HG03558 (cell line): ENCODE measurements at regions not wholly inside any gene's neighbourhood (a gene's known extent, or its start where the extent isn't known, plus 50 kb on each side); places are given as distances from the start of the nearest gene placed in this dataset.

Experiments used
- ATAC-seq: cut with Tn5 transposase; IDR thresholded peaks from one replicate; pipeline ENCODE4 v1.9.1; 2021; ENCODE audit warnings: moderate number of reproducible peaks; ENCODE audit not compliant: unreplicated experiment; ENCODE audit errors: extremely low read depth

DNA sequence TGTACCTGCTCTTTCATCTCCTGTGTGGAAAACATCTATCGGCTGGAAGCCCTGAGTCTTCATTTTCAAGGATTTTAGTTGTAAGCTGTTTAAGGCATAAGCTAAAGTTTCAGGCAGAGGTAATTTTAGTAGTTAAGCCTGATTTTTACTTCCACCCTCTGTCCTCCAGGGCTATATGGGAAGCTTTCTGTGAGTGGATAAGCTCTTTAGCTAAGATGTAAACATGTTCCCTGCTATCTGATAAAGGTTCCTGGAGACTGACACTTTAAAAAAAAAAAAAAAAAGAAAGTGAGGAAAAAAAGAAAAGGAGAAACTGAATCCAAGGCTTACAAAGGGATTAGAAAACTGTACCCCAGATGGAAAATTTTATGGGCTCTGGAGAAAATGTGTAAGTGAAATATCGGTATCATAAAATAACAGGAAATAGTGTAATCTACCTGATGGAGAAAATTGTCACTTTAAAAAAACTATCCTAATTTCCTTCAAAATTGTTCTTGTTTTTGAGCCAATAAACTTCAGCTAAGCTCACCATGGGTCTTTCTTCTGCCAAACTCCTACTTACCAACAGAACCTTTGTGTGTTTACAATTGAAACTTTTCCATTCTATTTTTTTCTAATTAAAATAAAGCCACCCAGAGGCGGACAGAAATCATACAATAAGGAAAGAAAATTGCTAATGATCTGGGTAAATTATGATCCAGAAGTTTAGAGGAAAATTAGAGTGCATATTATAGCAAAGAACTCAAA is 180.5 kb downstream of the TGFB2 start:
- no peak for ATAC-seq

DNA sequence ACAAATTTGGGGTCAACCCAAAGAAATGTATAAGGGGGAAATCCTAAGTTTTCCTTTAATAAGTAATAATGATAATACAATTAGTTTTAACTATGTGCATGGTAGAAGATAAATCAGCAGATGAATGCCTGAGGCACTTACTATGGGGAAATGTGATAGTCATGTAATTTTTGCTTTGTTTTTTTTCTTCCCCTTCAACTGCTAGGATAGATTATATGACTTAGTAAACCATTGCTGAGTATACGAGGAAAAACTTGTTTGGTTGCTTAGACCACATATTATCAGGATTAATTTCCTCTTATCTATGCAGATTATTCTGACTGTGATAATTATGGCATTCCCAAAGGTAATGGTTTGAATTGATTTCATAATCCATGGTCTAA is 181.1 kb downstream of the TGFB2 start:
- no peak for ATAC-seq

DNA sequence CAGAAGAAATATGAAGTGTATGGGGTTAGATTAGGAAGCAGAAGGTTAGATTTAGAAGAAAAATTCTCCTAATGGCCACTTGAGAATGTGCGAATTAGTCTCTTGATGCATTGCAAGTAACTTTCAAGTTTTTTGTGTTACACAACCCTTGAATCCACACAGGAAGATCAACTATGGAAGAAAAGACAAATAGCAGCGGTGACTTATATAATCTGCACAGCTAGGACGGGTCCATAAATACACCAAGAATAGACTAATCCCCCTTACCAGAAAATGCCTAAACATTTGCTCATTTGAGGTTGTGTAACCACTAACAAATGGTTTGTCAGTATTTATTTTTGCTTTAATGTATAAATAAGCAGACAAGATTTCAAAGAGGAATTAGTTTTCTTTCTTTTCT is 182.6 kb downstream of the TGFB2 start:
- ATAC-seq: no peak

DNA sequence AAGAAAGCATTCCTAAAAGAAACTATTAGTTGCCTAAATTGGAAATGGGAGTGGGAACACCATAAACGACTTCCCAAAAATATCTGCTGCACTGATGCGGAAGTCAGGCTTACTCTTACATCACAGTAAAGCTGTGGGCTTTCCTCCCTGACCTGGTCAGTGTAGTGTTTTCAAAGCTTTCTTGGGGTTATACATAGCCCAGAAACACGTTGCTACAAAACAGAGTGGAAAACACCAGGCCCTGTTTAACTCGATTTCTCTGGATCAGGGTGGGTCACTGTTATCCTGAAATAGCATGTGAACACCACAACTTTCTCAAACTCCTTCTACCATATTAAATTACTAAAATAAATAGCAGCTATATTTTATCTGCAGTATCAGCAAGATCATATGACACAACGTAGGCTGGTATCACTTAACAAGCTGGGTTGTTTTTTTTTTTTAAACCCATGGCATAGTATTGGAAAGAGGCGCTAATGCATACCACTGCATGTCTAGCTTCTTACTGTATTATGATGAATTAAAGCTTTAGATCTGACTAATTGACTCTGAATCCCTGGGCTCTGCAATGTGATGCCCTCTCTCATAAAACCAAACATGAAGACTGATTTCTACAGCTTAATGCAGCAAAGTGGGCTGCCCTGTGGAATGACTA is 184.6 kb downstream of the TGFB2 start:
- no peak for ATAC-seq

DNA sequence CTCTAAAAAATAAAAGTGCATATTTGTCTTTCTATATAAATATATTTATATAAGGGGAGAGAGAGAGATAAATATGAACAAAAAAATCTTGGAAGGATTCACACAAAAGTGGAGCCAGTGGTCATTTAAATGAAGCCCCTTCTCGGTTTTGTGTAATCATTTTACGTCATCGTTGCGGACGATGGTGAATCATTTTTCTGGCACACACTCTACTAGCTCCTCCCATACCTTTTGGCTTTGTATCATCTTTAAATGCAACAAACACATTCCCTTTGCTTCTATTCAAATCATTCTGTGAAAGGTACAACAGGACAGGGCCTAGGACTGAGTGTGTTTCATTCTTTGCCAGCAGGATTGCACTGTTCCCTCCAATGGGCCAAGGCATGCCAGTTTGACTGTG is 186.8 kb downstream of the TGFB2 start:
- ATAC-seq: no peak

DNA sequence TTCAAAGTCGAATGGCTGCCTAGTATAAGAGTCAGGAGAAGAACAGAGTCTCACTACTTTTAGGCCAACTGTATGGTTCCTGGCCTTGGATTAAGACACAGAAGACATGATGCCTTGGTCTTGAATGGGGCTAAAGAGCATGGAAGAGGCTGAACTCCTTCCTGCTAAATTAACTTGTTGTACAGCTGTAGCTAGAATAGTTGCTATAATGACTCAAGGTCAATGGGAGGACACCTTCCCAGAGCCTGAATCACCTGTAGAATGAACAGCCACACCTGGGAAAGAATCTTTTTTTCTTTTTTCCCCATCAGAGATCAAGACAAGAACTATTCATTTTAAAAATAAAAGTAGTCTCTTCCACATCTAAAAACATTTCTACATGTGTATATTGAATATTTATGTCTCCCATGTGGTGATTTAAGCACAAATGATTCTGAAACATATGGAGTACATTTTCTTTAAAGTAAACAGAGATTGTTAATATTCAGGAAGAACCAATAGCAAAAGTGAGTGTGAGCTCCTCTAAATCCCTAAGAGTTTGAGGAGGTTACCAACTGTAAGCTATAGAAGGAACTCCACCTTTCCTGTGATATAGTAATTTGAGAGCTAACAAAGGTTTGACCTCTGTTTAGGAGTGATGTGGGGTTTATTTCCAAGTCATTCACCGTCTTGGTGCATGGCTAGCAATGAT is 191.3 kb downstream of the TGFB2 start:
- ATAC-seq: no peak

DNA sequence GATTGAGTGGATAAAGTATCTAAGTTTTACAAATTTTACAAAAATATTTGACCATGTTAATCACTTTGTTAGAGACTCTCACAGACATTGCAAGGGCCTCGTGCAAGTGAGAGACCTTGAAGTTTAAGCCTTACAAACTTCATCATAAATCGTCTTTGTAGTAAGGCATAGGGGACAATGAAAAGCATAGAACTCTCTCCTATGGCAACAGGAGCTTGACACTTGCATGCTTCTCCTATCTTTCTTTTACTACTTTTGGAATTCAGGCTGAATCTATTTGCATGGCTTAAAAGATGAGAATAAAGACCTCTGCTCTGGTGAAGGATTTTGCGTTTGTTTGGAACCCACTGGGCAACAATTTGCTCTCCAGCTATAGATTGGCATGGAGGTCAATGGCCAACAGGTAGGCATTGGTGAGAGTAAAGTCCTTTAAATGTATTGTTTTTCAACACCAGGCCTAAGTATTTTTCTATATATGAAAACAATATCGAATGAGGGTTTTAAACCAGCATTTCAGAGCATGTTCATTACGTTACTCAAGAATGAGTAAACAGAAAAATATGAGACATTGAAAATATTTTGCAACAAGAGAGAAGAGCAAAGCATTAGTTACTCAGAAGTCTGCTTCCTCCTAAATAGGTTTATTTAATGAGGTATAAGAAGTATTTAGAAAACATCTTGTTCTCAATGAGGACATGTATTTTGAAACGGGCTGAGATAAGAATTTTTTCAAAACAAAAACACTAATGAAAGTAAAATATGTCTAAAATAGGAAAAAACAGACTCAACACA is 192.2 kb downstream of the TGFB2 start:
- ATAC-seq: no peak

DNA sequence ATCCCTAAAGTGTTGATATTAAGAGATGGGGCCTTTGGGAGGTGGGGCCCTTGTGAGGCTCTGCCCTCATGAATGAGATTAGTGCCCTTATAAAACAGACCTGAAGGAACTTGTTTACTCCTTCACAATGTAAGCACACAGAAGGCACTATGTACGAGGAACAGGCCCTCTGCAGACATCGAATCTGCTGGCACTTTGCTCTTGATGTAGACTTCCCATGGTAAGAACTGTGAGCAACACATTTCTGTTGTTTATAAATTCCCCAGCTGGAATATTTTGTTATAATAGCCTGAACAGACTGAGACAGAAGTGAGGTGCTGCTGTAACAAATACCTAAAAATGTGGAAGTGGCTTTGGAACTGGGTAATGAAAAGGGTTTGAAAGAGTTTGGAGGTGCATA is 193.2 kb downstream of the TGFB2 start:
- ATAC-seq: no peak

DNA sequence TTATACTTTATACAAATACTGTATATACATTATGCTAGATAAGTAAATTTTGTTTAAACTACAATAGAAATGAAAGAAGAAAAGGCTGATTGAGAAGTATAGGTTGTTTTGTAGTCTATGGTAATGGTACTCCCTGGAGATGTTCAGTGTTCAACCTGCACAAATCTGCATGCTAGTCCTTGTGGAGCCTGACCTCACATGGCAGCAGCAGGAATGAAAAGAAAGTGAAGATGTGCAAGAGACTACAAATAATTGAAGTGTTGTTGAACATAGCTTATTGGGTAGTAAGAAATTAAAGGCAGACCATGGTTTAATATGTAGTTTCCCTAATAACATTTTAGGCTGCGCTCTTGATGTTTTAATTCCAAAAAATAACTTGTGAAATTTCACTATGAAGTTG is 201.2 kb downstream of the TGFB2 start:
- no peak for ATAC-seq

DNA sequence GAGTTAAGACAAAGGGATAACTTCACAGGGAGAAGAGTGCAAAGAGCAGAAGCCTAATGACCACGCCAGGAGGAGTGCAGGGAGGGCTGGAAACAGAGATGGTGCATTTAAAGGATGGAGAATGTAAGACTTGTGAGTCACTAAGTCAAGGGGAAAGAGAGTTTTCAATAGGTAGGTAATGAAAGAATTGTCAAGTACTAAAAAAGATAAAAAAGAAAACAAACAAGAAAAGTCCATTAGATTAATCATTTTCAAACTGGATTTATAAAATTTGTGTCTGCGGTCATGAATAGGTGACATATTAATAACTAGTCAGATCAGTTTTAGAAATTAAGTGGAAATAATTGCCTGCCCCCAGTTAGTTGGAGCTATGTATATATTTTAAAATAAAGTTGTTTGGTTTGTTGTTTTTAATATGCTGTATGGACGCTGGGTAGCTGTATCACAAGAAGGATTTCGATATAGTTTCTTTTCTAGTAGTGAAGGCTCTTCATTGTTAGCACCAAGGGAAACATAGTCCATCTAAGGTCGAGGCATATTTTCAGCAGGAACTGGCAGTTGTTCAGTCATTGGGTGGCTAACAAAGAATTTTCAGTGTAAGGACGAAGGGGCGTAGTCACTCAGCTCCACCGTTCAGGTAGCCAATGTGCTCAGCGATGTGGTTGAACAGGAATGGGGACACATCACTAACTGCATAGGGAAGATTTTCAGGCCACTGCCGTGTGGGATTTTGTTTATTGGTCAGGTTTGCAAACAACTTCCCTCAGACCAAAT is 203.0 kb downstream of the TGFB2 start:
- ATAC-seq: no peak

DNA sequence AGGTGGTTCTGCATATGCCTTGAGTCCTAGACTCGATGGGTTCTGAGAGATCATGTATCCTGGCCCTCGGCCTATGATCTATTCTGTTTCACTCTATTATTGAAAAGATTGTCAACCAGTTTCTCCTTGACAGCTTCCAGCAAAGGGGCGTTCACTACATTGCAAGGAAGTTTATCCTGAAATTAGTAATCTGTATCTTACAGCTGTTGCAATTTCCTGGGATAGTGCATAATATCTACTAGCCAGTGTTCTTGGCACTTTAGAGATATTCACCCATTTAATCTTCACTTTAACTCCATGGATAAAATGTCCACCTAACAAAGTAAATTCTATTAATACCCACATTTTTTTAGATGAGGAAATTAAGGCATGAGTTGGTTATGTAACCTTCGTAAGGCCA is 203.6 kb downstream of the TGFB2 start:
- ATAC-seq: no peak

DNA sequence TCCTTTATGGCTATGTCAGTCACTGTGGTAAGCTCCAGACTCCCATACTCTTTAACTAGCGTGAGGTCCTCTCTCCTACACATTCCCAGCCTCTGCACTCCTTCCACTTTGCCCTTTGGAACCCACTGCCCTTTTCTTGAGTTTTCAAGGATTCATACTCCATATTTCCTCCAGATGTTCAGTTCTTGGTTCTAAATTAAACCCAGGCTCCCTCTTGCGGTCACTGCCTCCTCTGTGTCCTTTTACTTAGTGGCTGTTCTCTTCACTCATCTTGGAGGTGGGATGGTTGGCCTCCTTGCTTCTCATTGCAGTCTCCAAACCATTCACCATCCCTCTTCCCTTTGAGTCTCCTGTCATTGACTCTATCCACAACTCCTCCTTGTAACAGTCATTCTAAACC is 208.1 kb downstream of the TGFB2 start:
- ATAC-seq: no peak

DNA sequence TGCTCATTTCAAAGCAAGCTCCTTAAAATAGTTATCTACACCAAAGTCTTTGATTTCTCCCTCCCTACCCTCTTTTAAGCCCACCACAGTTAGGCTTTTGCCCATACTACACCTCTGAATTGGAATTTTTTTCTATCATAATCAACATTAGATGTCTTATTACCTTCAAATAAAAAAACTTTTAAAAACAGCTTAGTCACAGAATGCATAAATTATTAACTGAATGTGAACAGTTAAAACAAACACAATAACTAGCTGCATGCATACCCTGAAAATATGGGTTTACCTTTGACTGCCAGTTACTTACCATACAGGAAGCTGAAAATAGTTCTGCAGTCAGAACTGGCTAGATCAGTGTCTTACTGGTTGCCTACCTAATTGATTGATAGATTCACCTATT is 210.9 kb downstream of the TGFB2 start:
- no peak for ATAC-seq

DNA sequence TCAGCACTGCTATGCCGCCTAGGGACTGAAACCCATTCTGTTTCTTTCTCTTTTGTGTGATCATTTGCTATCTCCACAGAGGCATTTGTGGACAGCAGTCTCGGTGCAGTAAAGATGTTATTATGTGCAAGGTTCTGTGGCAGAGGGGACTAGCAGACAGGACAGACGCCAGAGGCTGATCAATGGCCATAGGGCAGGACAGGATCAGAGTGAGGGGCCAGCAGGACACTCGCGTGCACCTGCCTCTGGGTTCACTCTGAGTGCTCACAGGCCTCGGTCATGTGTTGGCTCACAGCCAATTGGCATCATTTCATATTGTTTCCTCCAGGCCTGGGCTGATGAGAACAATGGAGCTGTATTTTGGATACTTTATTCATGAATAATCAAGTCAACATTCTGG is 212.6 kb downstream of the TGFB2 start:
- no peak for ATAC-seq

DNA sequence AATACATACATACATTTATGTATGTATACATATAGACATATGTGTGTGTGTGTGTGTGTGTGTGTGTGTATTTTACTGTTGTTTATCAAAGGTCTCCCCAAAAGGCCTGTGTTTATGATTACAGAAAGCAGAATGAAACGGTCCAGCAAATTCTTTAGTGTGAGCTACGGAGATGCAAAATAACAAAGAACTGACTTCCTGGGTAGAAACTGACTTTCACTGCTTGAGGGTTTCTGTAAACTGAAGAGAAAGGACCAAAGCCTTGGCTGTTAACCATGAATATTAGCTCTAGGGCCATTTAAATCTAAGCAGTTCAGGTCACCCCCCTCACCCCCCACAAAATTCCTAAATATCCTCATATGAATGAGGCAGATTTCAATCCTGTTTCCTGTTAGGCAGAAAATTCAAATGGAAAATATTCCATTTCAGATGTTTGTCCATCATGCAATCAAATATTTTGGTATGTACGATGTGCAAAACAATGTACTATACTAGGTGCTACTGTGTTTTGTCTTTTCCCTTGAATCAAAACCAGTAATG is 213.2 kb downstream of the TGFB2 start:
- ATAC-seq: no peak

DNA sequence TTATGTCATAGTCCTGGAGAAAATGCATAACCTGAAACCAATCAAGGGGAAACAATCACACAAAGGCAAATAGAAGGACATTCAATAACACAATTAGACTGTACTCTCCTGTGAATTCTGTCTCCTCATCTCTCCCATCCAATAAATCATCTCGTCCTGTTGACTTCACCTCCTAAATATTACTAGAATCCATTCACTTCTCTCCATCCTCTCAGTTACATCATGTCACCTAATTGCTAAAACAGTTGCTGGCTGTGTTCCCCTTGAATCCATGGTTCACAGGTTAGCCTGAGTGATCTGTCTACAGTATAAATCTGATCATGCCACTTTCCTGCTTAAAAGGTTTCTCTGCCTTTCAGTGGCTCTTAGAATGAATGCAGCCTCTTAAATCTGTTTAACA is 220.2 kb downstream of the TGFB2 start:
- no peak for ATAC-seq

DNA sequence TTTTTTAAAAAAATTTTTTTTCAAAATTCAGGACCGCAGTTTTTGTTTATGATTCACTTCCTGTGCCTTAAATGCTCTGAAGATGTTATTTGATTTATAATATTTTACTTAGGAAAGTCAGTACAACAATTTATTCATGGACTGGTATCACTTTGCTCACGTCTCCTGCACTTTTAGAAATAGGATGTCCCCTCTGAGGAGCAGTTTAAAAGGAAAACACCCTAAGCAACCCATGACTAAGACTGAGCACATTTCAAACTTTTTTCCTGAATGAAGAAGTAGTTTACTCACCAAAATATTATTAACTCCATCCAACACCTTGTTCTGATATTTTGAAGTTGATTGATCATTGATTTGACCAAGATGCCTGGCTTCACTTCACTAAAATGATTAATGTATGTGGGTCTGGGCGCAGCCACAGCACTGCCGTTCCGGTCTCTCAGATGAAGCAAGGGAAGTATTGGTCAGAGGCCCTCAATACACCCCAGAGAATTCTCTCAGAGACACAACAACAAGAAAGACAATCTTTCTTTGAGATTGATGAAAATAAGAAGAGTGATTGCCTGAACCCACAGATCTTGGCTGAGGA is 223.9 kb downstream of the TGFB2 start:
- no peak for ATAC-seq

DNA sequence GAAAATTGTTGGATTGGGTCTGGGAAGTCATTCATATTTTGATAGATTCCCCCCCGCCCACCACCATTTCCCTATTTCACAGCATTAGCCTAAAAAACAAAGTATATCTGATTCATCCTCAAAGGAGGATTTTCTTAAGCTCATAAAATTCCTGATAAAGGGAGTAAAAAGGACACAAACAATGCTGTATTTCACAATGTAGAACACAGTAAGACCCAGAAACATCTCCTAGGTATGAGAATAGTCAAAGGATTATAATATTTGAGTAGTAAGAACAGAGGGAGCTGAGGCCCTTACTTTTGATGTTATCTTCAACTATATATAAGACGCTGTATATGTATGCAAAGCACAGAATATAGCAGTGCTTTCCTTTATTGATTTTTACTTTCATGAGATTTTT is 225.3 kb downstream of the TGFB2 start:
- ATAC-seq: no peak

DNA sequence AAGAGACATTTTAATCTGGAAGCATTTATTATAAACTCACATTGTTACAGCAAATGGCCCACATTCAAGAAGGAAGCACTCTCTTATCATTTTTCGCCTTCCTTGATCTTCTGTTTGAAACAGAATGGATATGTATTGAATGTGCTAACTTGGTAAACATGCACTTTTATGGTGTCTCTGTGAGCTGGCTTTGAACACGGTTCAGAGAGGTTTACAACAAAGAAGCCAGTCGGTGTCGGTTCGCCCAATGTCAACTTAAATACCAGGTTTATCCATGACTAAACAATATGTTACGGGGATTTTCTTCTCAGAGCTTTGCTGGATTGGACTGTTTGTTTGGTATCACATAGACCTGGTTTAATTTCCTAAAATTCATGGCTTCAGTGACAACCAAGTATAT is 226.4 kb downstream of the TGFB2 start:
- ATAC-seq: no peak

DNA sequence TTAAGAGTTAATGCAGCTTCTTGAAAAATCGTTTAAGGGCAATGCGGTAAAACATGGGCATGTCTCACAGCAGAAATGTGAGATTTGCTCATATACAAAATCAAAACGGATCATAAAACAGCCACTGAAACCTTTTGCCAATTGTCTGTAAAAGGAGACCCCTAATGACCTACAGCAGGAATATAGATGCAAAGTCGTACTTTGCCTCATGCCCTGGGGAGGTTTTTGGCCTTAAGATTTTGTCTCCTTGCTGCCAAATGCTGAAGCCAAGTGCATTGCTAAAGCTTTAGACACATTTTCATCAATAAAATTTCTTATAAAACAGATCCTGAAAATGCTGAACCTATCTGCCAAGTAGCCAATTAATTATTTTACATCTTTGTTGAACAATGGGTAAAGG is 226.9 kb downstream of the TGFB2 start:
- ATAC-seq: no peak
